GM21576 (cell line): ENCODE measurements at regions not wholly inside any gene's neighbourhood (a gene's known extent, or its start where the extent isn't known, plus 50 kb on each side); places are given as distances from the start of the nearest gene placed in this dataset.

Source experiments
- ATAC-seq: cut with Tn5 transposase; IDR thresholded peaks from one replicate; pipeline ENCODE4 v1.9.1; 2021; ENCODE audit warnings: mild to moderate bottlenecking, moderate library complexity; ENCODE audit not compliant: unreplicated experiment

GRCh38 chr1:118254491-118255425 is 69.7 kb upstream of the SPAG17 start:
- no peak for ATAC-seq

- ATAC-seq = no peak
Observed at GRCh38 chr1:118254001-118254400, 69.0 kb upstream of the SPAG17 start.

DNA sequence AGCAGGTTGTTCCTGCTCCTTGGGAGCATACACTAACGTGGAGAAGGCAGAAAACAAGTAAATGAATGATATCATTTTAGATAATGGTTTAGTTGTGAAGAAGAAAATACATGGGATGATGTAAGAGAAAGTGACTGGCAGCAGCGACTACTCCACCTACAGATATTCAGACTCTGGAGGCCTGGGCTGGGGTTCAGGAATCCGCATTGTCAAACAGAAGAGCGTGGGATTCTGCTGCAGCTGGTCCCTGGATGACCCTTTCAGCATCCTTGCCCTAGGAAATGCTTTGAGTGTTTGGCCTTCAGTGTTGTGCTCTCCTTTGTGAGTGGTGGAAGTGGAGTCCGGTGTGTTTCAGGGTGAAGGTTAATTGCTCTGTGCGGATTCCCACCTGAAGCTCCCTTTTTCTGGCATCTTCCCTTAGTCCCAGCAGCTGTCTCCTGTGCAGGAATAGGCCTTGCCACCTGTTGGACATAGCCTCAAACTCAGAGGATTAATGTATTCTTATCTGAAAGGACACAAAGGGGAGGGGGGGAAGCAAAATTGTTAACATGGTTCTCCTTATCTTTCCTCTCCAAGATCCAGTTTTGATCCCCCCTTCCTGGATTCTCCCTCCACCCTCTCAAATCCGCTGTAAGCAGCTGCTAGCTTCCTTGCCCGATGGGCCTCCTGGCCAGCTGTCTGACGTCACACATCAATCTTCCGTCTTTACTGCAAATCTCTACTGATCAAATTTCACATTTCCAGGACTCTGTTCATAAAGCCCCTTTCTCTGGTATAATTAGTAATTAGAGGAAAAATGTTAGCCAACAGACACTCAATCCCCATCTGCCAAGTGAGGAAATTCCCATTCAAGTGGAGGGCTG is 68.3 kb upstream of the SPAG17 start:
- no peak for ATAC-seq

DNA sequence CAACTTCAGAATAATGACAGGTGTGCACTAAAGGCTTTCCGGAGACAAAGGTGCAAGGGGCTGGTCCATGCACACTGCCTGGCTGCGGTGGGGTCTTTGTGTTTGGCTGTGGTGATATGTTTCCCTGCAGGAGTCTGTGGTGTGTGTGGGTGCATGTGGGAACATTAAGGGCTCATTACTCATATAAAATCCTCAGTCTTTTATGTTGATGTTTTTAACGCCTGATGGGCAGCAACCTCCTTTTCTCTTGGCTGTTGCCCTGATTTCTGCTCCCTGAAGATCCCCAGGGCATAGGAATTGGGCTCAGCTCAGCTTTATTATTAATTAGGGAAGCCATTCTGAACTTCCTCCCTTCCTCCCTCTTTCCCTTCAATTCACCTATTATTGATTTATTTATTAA is 67.6 kb upstream of the SPAG17 start:
- no peak for ATAC-seq

- ATAC-seq = no peak
Observed at GRCh38 chr1:118250232-118250631, 65.2 kb upstream of the SPAG17 start.

GRCh38 chr1:118249641-118250040 is 64.6 kb upstream of the SPAG17 start:
- no peak for ATAC-seq

GRCh38 chr1:118247593-118247992 is 62.6 kb upstream of the SPAG17 start:
- no peak for ATAC-seq

DNA sequence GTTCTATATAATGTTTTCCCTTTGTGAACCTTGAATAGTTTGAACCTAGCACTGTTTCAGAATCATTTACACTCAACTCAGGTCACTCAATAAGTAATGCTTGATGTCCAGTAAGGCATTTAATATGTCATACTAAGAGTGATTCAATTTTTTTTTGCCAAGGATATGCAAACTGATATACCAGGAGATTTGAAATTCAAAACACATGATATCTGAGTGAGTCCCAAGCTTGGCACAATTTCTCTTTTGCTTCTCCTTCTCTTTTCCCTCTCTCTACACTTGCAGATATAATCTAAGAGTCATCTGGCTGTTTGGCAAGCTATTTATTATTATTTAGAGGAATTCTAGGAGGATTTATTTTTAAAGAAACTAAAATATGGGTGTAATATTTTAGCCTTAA is 61.6 kb upstream of the SPAG17 start:
- ATAC-seq = no peak

DNA sequence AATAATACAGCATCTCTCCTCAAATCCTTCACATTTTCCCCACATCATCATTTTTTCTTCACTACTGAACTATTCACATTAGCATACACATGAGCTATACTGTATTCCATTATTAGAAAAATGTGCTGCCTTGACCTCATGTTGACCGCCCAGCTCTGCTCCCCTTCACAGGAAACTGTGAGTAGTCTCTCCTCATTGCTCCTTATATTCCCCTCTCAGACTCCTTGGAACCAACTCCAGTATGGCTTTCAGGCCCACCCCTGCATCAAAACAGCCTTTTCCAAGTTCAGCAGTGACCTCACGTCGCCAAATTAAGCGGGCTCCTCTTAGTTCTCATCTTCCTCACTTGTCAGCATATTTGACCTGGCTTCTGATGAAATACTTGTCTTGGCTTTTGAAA is 59.2 kb upstream of the SPAG17 start:
- no peak for ATAC-seq

DNA sequence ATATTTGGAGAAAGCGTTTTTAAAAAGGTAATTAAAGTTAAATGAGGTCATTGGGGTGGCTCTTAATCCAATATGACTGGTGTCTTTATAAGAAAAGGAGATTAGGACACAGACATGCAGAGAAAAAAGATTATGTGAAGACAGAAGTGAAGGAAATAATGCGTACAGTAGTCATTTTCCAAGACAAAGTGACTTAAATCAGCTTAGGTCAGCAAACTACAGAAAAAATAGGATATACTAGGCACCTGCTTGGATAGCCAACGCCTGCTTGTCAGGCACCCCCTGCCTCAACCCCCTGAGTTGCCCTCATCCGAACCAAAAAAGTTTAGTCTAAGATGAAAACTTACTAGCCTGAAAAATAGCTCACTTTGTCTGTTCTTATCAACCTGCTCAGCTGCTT is 58.2 kb upstream of the SPAG17 start:
- no peak for ATAC-seq
